SK-N-SH (cell line): ENCODE measurements at regions not wholly inside any gene's neighbourhood (a gene's known extent, or its start where the extent isn't known, plus 50 kb on each side); places are given as distances from the start of the nearest gene placed in this dataset.

ENCODE experiments used
- CTCF ChIA-PET: fragments of 300-600, 350-600 bp; formaldehyde crosslinking; extraction: SDS; loops from one replicate; lab custom pipeline; 2021; lab: Yijun Ruan, JAX
- POLR2A ChIA-PET: fragments of 350-600 bp; sonication (Branson Sonifier 250); formaldehyde crosslinking; extraction: SDS; loops from one replicate; lab custom pipeline; 2020; ENCODE audit warnings: antibody characterized with exemption, inconsistent platforms; lab: Yijun Ruan, JAX
- DNase-seq: peaks from one replicate; pipeline ENCODE4 v3.0.0; 2012
- H2AFZ ChIP-seq: fragments of 200-600 bp; sonication (generic); 2 replicates; pipeline ENCODE4 v1.8.1; 2016; ENCODE audit warnings: antibody characterized with exemption, mild to moderate bottlenecking, low read depth
- H3F3A ChIP-seq: fragments of 200-600 bp; sonication (generic); replicated peaks from 2 replicates; pipeline ENCODE3; 2016; ENCODE audit warnings: antibody characterized with exemption, mild to moderate bottlenecking; ENCODE audit not compliant: insufficient read depth
- H3K27ac ChIP-seq, 2 experiments: fragments of 200-500 bp in 1 of 2; fragments of 200-600 bp in 1 of 2; sonication (Bioruptor generic) in 1 of 2; sonication (generic), shearing (Covaris generic) in 1 of 2; 2 replicates each; pipeline versions ENCODE4 v1.5.1 to v1.6.1; 2014 to 2016; ENCODE audit warnings: low read depth in 2 of 2, inconsistent platforms in 1 of 2, low read length in 1 of 2, mild to moderate bottlenecking in 1 of 2, mixed read lengths in 1 of 2
- H3K27me3 ChIP-seq: fragments of 200-600 bp; sonication (generic), shearing (Covaris generic); 2 replicates; pipeline ENCODE4 v1.6.1; 2016; ENCODE audit warnings: mixed run types; ENCODE audit not compliant: insufficient read depth
- H3K36me3 ChIP-seq, 2 experiments: fragments of 200-500 bp in 1 of 2; fragments of 200-600 bp in 1 of 2; sonication (Bioruptor generic) in 1 of 2; sonication (generic) in 1 of 2; replicated peaks in 1 of 2; 2 replicates each; pipeline versions ENCODE3 to v1.5.1; 2014 to 2016; ENCODE audit warnings: low read length in 1 of 2, mild to moderate bottlenecking in 1 of 2; ENCODE audit not compliant: insufficient read depth in 2 of 2, control insufficient read depth in 1 of 2
- H3K4me1 ChIP-seq, 2 experiments: fragments of 200-500 bp in 1 of 2; fragments of 200-600 bp in 1 of 2; sonication (Bioruptor generic) in 1 of 2; sonication (generic), shearing (Covaris generic) in 1 of 2; 2 replicates each; pipeline versions ENCODE4 v1.5.1 to v1.6.1; 2014 to 2016; ENCODE audit warnings: low read depth in 1 of 2, low read length in 1 of 2, mixed run types in 1 of 2; ENCODE audit not compliant: insufficient read depth in 2 of 2, control insufficient read depth in 1 of 2
- H3K4me2 ChIP-seq: fragments of 200-600 bp; sonication (generic), shearing (Covaris generic); 2 replicates; pipeline ENCODE4 v1.6.1; 2017; ENCODE audit warnings: mixed run types
- H3K4me3 ChIP-seq, 2 experiments: fragments of 200-500 bp in 1 of 2; fragments of 200-600 bp in 1 of 2; sonication (Bioruptor generic) in 1 of 2; sonication (generic), shearing (Covaris generic) in 1 of 2; 2 replicates each; pipeline versions ENCODE4 v1.5.1 to v1.8.1; 2014 to 2016; ENCODE audit warnings: low read depth in 2 of 2, inconsistent platforms in 1 of 2, low read length in 1 of 2, mild to moderate bottlenecking in 1 of 2, mixed read lengths in 1 of 2, moderate library complexity in 1 of 2
- H3K79me2 ChIP-seq: fragments of 200-600 bp; sonication (generic); 2 replicates; pipeline ENCODE4 v1.8.1; 2017; ENCODE audit warnings: mild to moderate bottlenecking; ENCODE audit not compliant: insufficient read depth
- H3K9ac ChIP-seq: fragments of 200-600 bp; sonication (generic); 2 replicates; pipeline ENCODE4 v1.6.1; 2017; ENCODE audit warnings: mixed run types
- H3K9me2 ChIP-seq: fragments of 200-600 bp; sonication (generic); 2 replicates; pipeline ENCODE4 v1.6.1; 2017; ENCODE audit warnings: mixed run types
- H3K9me3 ChIP-seq: fragments of 200-600 bp; sonication (generic); 2 replicates; pipeline ENCODE4 v1.6.1; 2017; ENCODE audit warnings: mixed run types, mild to moderate bottlenecking, moderate library complexity
- H4K20me1 ChIP-seq: fragments of 200-600 bp; sonication (generic); 2 replicates; pipeline ENCODE4 v1.6.1; 2017; ENCODE audit warnings: mild to moderate bottlenecking, mixed run types; ENCODE audit not compliant: insufficient read depth
- CHD2 ChIP-seq: fragments of 150-350 bp; IDR thresholded peaks from 2 replicates; pipeline ENCODE4 v1.6.1; 2018; ENCODE audit warnings: low read length; ENCODE audit not compliant: partially characterized antibody
- EP300 ChIP-seq, 2 experiments: IDR thresholded peaks; 2 replicates each; pipeline versions ENCODE4 v1.4.0 to v1.6.1; 2012; ENCODE audit warnings: borderline replicate concordance in 1 of 2, low read depth in 1 of 2, low read length in 1 of 2
- EZH2phosphoT487 ChIP-seq: fragments of 200-600 bp; sonication (generic); IDR thresholded peaks from 2 replicates; pipeline ENCODE4 v1.6.1; 2017; ENCODE audit warnings: low read depth, mixed run types, mild to moderate bottlenecking, antibody characterized with exemption, moderate library complexity, borderline replicate concordance
- FOSL2 ChIP-seq: IDR thresholded peaks from 2 replicates; pipeline ENCODE4 v1.4.0; 2012; ENCODE audit warnings: low read depth, mild to moderate bottlenecking, moderate library complexity, borderline replicate concordance
- FOXJ3 ChIP-seq: sonication (generic); formaldehyde crosslinking; IDR thresholded peaks from 2 replicates; pipeline ENCODE4 v1.5.1; 2020; ENCODE audit warnings: mild to moderate bottlenecking, missing genetic modification reagents
- FOXM1 ChIP-seq: IDR thresholded peaks from 2 replicates; pipeline ENCODE4 v1.4.0; 2012; ENCODE audit warnings: low read depth, mild to moderate bottlenecking
- GATA2 ChIP-seq: sonication (generic); formaldehyde crosslinking; IDR thresholded peaks from 2 replicates; pipeline ENCODE4 v1.5.0; 2020; ENCODE audit warnings: mild to moderate bottlenecking, missing genetic modification reagents
- MAX ChIP-seq: IDR thresholded peaks from 2 replicates; pipeline ENCODE4 v1.4.0; 2012; ENCODE audit warnings: low read depth
- MEF2A ChIP-seq: IDR thresholded peaks from 2 replicates; pipeline ENCODE4 v1.4.0; 2012; ENCODE audit warnings: low read depth, borderline replicate concordance
- RAD21 ChIP-seq: IDR thresholded peaks from 2 replicates; pipeline ENCODE4 v1.6.1; 2012; ENCODE audit warnings: mild to moderate bottlenecking, low read length
- SMC3 ChIP-seq: IDR thresholded peaks from 2 replicates; pipeline ENCODE4 v1.6.1; 2012; ENCODE audit warnings: low read depth, low read length, improper control_type of control experiment
- TCF12 ChIP-seq: IDR thresholded peaks from 2 replicates; pipeline ENCODE4 v1.4.0; 2012
- TEAD4 ChIP-seq: IDR thresholded peaks from 2 replicates; pipeline ENCODE4 v1.4.0; 2012; ENCODE audit warnings: mild to moderate bottlenecking, borderline replicate concordance; ENCODE audit not compliant: insufficient read depth
- USF1 ChIP-seq: IDR thresholded peaks from 2 replicates; pipeline ENCODE4 v1.4.0; 2012; ENCODE audit warnings: low read depth, borderline replicate concordance
- USF2 ChIP-seq: fragments of 150-350 bp; IDR thresholded peaks from 2 replicates; pipeline ENCODE4 v1.6.1; 2017; ENCODE audit warnings: antibody characterized with exemption, low read length, low read depth, borderline replicate concordance
- ZBTB33 ChIP-seq: IDR thresholded peaks from 2 replicates; pipeline ENCODE4 v1.4.0; 2012; ENCODE audit warnings: low read depth, borderline replicate concordance
- WGBS: methylation state at CpG from one replicate; pipeline ENCODE4 v1.1.6; 2017; ENCODE audit warnings: low lambda C conversion rate; 5-methylcytosine and 5-hydroxymethylcytosine counted together

GRCh38 chr21:15431053-15431452, 298.7 kb upstream of the USP25 start (continued):
- TF ChIP-seq EZH2phosphoT487 (no peak), MEF2A (no peak)

DNA sequence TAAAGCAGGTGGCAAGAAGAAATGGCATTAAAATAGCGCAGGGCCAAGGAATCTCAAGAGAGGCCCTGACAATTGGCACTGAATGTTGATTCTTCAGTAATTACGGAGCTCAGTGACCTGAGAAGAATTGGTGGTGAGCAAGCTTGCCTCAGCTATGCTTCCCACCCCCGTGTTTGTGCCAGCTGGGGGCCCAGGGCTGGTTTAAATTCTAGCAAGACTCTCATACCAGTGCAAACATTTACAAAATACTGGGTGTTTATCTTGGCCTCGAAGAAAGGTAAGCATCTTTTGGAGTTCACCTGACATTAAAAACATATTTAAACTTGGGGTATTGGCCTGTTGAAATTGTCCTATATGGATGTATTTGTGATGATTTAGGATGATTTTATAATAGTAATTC, 296.7 kb upstream of the USP25 start:
- H3K9ac ChIP-seq, result no peak overlapping the region
- no peaks in the 10 kb centered on the region for H3K9me3 ChIP-seq
- POLR2A ChIA-PET, result no interaction called here

DNA sequence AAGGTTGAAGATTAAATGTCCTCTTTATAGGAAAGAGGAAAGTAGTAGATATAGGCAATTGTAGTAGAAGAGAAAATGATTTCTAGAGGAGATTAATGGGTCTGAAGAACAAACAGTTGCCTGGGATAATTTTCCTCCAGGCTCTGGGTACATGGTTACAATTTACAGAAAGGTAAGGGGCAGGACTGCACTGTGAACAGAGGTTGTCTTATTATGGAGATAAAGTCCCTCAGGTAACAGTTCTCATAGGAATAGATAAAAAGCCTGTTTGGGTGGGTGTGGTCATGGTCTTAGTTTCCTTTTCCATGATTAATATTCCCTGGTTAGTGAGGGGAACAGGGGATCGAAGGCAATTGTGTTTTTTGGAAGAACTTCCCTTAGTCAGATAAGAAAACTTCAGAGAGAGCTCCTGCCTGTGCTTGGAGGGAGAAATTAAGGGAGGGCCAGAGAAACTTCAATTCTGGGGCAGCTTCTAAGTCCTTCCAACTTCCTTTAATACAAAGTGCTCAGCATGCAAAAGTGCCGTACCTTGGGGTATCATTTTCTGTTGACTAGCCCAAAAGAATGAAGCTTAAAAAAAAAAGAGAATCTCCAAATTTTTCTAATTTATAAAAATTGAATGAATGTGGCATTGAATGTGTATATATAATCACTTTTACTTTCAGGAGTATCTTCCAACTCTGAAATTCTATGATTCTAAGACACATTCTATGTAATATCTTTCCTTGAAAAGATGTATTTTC, 295.4 kb upstream of the USP25 start:
- POLR2A ChIA-PET, result no interaction called here
- Histone ChIP-seq H3K4me3 (no peak overlapping the region), H3K4me2 (no peak overlapping the region), H3K9me3 (no peaks in the 10 kb centered on the region), H2AFZ (no peak overlapping the region), H3K79me2 (no peaks in the 10 kb centered on the region), H3K27ac (no peak overlapping the region), H3K9me2 (no peaks in the 10 kb centered on the region)
- WGBS, result 2% methylated on average over 2 of the region's 2 CpGs
- no peak for TF ChIP-seq SMC3
- no peak for TF ChIP-seq FOXJ3 (CRISPR knock-in tag)
- TF ChIP-seq FOXM1, result no peak
- no peak for TF ChIP-seq RAD21
- TF ChIP-seq MAX, result no peak
- TF ChIP-seq TCF12, result no peak
- TF ChIP-seq CHD2, result no peak
- no peak for TF ChIP-seq EZH2phosphoT487
- TF ChIP-seq USF2, result no peak
- no peak for TF ChIP-seq EP300 (IDR thresholded peaks at IDR 0.05; ENCODE audit: borderline replicate concordance in 1 of 2, low read depth in 1 of 2, low read length in 1 of 2)
- no peak for TF ChIP-seq TEAD4
- TF ChIP-seq GATA2, result no peak
- TF ChIP-seq, all 33 proteins: peak for 0
- Histone ChIP-seq H3F3A (no peaks in the 10 kb centered on the region), H3K36me3 (no peaks in the 10 kb centered on the region), H3K27me3 (no peaks in the 10 kb centered on the region), H3K4me1 (no peaks in the 10 kb centered on the region), H4K20me1 (no peaks in the 10 kb centered on the region), H3K9ac (no peak overlapping the region)
- DNase-seq, result no peak
- CTCF ChIA-PET, result no interaction called here

More for the DNA sequence above, 296.7 kb upstream of the USP25 start:
- H3K36me3 ChIP-seq, result no peaks in the 10 kb centered on the region
- no peak overlapping the region for H3K4me3 ChIP-seq
- H3K79me2 ChIP-seq, result no peaks in the 10 kb centered on the region
- no peaks in the 10 kb centered on the region for H3K27me3 ChIP-seq
- CTCF ChIA-PET, result no interaction called here
- no peak overlapping the region for H3K27ac ChIP-seq
- no peaks in the 10 kb centered on the region for H3K4me1 ChIP-seq
- no peaks in the 10 kb centered on the region for H3F3A ChIP-seq
- TF ChIP-seq FOSL2 (no peak), MAX (no peak), USF1 (no peak), SMC3 (no peak), ZBTB33 (no peak), FOXM1 (no peak)
- DNase-seq, result no peak
- H4K20me1 ChIP-seq, result no peaks in the 10 kb centered on the region
- H3K4me2 ChIP-seq, result no peak overlapping the region
- no peak overlapping the region for H2AFZ ChIP-seq
- no peaks in the 10 kb centered on the region for H3K9me2 ChIP-seq
- WGBS, result 10% methylated on average over 4 of the region's 4 CpGs
